GM12872 (cell line): ENCODE measurements at regions not wholly inside any gene's neighbourhood (a gene's known extent, or its start where the extent isn't known, plus 50 kb on each side); places are given as distances from the start of the nearest gene placed in this dataset.

Experiments
- CTCF ChIP-seq: IDR thresholded peaks from 3 replicates; pipeline ENCODE4 v1.5.1; 2011; ENCODE audit warnings: low read depth, mild to moderate bottlenecking, low read length, moderate library complexity; ENCODE audit not compliant: insufficient read depth

- TF ChIP-seq CTCF: no peak
Measured at GRCh38 chr2:160670618-160671017, 177.0 kb upstream of the RBMS1 start.

DNA sequence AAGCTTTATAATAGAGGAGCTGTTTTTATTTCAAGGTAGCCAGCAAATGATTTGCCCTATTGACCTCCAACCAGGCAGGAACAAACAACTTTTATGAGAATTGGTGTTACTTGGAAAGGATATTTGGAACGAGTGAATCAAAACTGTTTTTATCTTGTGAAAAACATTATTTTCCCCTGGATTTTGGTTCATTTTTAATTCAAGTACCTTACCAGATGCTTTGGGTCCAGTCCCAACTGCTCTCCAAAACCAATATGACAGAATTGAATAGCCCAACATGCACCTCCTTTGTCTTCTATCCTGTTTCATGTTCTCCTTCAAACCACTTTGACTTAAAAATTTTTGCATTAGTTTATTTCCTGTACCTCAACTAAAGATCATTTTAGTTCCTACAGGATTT is 178.6 kb upstream of the RBMS1 start:
- TF ChIP-seq CTCF: no peak

GRCh38 chr2:160674146-160674750 is 180.6 kb upstream of the RBMS1 start:
- TF ChIP-seq CTCF: no peak

DNA sequence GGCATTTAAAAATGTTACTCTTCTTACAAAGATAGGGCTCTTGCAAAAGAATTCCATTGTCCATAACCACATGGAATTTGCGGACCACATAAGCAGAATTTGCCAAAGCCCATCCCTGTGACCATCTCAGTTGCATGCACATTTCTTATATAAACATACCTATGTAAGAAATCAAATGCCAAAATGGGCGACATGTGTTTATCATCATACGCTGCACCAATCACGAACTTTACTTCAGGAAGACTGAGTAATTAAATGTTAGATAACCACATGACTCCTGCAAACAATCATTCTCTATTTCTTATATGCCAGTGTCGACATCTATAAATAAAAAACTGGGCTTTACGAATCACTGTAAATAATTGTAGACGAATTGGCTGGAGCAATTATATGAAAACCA is 186.1 kb upstream of the RBMS1 start:
- no peak for TF ChIP-seq CTCF

- no peak for TF ChIP-seq CTCF
Measured at GRCh38 chr2:160680294-160680693, 186.7 kb upstream of the RBMS1 start.

DNA sequence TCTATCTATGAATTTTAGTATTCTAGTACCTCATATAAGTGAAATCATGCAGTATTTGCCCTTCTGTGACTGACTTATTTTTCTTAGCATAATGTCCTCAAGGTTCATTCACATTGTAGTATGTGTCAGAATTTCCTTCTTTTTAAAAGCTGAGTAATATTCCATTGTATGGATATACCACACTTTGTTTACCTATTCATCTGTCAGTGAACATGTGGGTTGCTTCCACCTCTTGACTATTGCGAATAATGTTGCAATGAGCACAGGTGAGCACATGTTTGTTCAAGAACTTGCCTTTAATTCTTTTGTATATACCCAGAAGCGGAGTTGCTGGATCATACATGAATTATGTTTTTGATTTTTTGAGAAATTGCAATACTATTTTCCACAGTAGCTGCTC is 187.4 kb upstream of the RBMS1 start:
- TF ChIP-seq CTCF: no peak

- no peak for TF ChIP-seq CTCF
Measured at GRCh38 chr2:160683206-160683605, 189.6 kb upstream of the RBMS1 start.
